ENCODE measurements at regions not wholly inside any gene's neighbourhood (a gene's known extent, or its start where the extent isn't known, plus 50 kb on each side); places are given as distances from the start of the nearest gene placed in this dataset.
"Not testable (repeated sequence)": the region's sequence is repeated elsewhere in the genome, so short reads cannot be mapped to it uniquely, and the experiment has no call there.

DNA sequence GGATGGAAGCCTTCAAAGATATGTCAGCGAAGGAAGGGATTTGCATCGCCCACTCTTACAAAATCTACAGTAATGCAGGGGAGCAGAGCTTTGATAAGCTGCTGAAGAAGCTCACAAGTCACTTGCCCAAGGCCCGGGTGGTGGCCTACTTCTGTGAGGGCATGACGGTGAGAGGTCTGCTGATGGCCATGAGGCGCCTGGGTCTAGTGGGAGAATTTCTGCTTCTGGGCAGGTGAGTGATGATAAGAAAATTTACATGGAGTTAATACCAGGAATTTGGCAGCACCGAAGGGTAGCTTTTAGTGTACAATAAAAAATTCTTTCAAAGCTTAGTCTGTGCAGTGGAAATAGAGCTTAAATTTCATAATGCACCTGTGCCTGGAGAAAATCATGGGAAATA, 168.3 kb upstream of the OR4C13 start:
- WGBS, 5 donors = 79 to 91% (median 84%) methylated on average over 3 to 4 of the region's 6 CpGs
- DNase-seq = not testable (repeated sequence)

DNA sequence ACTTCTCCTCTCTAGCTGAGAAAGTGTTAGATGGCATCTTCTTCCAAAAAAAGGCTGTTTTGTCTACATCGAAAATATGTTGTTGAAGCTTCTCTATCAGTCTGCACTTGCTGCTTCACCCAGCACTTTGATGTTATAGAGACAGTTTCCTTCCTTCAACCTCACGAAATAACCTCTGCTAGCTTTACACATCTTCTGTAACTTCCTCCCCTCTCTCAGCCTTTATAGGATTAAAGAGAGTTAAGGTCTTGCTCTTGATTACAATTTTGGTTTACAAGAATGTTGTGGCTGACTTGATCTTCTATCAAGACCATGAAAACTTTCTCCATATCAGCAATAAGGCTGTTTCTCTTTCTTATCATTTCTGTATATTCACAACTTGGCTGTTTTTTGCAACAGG, 162.4 kb upstream of the OR4C13 start:
- intact Hi-C loops (cut with DNase I; ENCODE audit: low total_unique reads); H3K27me3 ChIP-seq (replicated peaks in 1 of 7); DNase-seq; H3K4me1 ChIP-seq; H3K4me3 ChIP-seq; H3K36me3 ChIP-seq; H3K27ac ChIP-seq: not testable (repeated sequence)
- 41 to 72% (median 68%) methylated on average over 2 of the region's 2 CpGs for WGBS, 5 donors
- H3K9me3 ChIP-seq = peaks cover 0 to 17% (median 2%) of the 10 kb centered on the region in 8 donors

More for the DNA sequence above, 168.3 kb upstream of the OR4C13 start:
- H3K27ac ChIP-seq; H3K4me1 ChIP-seq; H3K36me3 ChIP-seq; H3K4me3 ChIP-seq; intact Hi-C loops (cut with DNase I; ENCODE audit: low total_unique reads); H3K27me3 ChIP-seq (replicated peaks in 1 of 7): not testable (repeated sequence)
- H3K9me3 ChIP-seq = peaks cover 0 to 11% (median 0%) of the 10 kb centered on the region in 8 donors

DNA sequence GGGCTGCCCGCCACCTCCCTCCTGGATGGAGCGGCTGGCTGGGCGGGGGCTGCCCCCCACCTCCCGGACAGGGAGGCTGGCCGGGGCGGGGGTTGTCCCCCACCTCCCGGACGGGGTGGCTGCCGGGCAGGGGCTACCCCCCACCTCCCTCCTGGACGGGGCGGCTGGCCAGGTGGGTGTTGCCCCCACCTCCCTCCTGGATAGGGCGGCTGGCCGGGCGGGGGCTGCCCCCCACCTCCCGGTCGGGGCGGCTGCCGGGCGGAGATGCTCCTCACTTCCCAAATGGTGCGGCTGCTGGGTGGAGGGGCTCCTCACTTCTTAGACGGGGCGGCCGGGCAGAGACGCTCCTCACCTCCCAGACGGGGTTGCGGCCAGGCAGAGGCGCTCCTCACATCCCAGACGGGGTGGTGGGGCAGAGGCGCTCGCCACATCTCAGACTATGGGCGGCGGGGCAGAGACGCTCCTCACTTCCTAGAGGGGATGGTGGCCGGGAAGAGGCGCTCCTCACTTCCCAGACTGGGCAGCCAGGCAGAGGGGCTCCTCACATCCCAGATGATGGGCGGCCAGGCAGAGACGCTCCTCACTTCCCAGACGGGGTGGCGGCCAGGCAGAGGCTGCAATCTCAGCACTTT, 153.9 kb upstream of the OR4C13 start:
- H3K36me3 ChIP-seq; H3K4me3 ChIP-seq; H3K4me1 ChIP-seq; intact Hi-C loops (cut with DNase I; ENCODE audit: low total_unique reads); H3K27me3 ChIP-seq (replicated peaks in 1 of 7); DNase-seq; H3K27ac ChIP-seq: not testable (repeated sequence)
- H3K9me3 ChIP-seq = peaks cover 0 to 16% (median 6%) of the 10 kb centered on the region in 8 donors
- 81 to 96% (median 90%) methylated on average over 22 to 36 of the region's 39 CpGs for WGBS, 5 donors

DNA sequence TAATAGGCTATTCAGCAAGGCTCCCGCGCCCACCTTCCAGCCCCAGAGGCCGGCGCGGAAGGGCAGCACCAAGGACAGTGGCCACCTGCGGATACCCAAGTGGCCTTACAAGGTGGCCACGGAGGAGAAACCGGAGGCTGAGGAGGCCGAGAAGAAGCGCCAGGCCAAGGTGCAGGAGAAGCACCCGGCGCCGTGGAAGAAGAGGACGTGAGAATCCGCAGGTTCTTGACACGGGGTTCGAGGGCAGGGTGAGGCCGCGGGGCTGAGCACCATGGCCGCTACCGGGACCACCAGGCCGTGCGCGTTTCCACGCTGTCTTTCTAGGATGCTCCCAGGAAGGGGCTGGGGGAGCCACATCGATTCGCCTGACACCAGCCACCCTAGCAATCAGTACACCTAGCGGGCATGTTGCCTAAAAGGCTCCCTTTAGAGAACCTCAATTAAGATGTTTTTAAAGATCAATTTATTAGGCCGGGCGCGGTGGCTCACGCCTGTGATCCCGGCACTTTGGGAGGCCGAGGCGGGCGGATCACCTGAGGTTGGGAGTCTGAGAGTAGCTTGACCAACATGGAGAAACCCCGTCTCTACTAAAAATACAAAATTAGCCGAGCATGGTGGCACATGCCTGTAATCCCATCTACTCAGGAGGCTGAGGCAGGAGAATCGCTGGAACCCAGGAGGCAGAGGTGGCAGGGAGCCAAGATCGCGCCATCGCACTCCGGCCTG, 134.3 kb upstream of the OR4C13 start:
- H3K36me3 ChIP-seq; intact Hi-C loops (cut with DNase I; ENCODE audit: low total_unique reads); DNase-seq; H3K4me1 ChIP-seq; H3K4me3 ChIP-seq; H3K27ac ChIP-seq; H3K27me3 ChIP-seq (replicated peaks in 1 of 7): not testable (repeated sequence)
- whole genome bisulfite sequencing, 5 donors = 88 to 93% (median 92%) methylated on average over 39 to 43 of the region's 43 CpGs
- H3K9me3 ChIP-seq = peaks cover 0 to 22% (median 10%) of the 10 kb centered on the region in 8 donors

DNA sequence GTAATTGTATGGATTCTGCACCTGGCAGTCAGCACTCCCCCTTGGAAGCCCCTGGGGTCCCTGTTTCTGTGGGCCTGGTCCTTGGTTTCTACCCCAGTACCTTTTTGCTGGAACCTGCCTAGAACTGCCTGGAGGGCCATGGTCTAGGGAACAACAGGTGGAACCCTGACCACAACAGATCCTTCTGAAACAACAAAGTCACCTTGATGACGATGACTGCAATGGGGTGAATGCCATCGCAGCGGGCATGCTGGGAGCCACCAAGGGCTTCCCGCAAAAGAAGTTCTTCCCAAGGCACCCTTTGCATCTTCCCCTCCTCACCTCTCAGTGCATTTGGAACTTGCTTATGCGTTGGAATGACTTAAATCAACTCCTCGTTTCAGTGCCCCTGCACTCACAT, 129.0 kb upstream of the OR4C13 start:
- H3K9me3 ChIP-seq; intact Hi-C loops (cut with DNase I; ENCODE audit: low total_unique reads): not testable (repeated sequence)
- WGBS, 5 donors = 69 to 86% (median 73%) methylated on average over 6 of the region's 6 CpGs

DNA sequence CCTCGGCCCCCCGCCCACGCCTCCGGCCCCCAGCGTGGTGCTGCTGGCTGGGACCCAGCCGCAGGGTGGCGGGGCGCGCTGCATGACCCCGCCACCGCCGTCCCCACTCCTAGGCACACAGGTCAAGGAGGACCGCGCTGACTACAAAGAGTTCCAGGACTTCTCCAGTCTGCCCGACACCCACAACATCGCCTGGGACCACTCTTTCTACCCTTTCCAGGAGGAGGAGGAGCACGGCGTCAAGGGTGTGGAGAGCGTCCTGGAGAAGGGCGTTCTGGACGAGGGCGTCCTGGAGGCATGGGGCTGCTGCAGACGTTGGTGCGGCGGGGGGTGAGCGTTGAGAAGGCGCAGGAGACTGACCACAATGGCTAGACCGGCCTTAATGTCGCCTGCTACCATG, 101.7 kb upstream of the OR4C13 start:
- WGBS, 5 donors = 86 to 95% (median 91%) methylated on average over 27 to 29 of the region's 29 CpGs
- H3K27me3 ChIP-seq (replicated peaks in 1 of 7); H3K36me3 ChIP-seq; H3K27ac ChIP-seq; intact Hi-C loops (cut with DNase I; ENCODE audit: low total_unique reads); H3K4me1 ChIP-seq; H3K4me3 ChIP-seq; DNase-seq: not testable (repeated sequence)
- H3K9me3 ChIP-seq = peaks cover 0 to 27% (median 14%) of the 10 kb centered on the region in 8 donors

More for the DNA sequence above, 129.0 kb upstream of the OR4C13 start:
- not testable (repeated sequence) for H3K27me3 ChIP-seq (replicated peaks in 1 of 7); DNase-seq; H3K4me3 ChIP-seq; H3K4me1 ChIP-seq; H3K27ac ChIP-seq; H3K36me3 ChIP-seq

DNA sequence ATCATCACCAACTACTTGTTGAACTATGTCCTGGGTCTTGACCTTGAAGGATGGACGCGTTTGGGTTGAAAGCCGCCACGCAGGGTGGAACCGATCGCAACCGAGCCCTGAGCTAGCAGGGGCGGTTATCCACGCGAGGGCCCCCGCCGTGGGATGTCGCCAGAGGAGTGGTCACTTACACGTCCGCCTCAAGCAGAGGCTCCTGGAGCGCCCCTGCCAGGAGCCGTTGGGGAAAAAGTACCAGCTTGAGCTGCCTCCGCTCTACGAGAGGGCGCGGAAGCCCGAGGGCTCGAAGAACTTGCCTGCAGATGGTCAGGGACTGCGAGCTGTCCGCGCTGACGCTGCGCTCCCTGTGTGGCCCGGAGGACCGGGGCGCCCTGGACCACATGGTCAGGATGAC, 100.7 kb upstream of the OR4C13 start:
- H3K9me3 ChIP-seq = peaks cover 0 to 27% (median 14%) of the 10 kb centered on the region in 8 donors
- 72 to 88% (median 77%) methylated on average over 29 to 31 of the region's 31 CpGs for WGBS, 5 donors
- no peaks in the 10 kb centered on the region for H3K4me1 ChIP-seq
- no peak for DNase-seq
- H3K4me3 ChIP-seq = no peak overlapping the region
- intact Hi-C loops (cut with DNase I; ENCODE audit: low total_unique reads) = no loop called here
- no peaks in the 10 kb centered on the region for H3K36me3 ChIP-seq
- no peaks in the 10 kb centered on the region for H3K27me3 ChIP-seq (replicated peaks in 1 of 7)
- TF ChIP-seq POLR2AphosphoS5 (IDR thresholded peaks at IDR 0.05) = no peak
- TF ChIP-seq, protein P1, sequence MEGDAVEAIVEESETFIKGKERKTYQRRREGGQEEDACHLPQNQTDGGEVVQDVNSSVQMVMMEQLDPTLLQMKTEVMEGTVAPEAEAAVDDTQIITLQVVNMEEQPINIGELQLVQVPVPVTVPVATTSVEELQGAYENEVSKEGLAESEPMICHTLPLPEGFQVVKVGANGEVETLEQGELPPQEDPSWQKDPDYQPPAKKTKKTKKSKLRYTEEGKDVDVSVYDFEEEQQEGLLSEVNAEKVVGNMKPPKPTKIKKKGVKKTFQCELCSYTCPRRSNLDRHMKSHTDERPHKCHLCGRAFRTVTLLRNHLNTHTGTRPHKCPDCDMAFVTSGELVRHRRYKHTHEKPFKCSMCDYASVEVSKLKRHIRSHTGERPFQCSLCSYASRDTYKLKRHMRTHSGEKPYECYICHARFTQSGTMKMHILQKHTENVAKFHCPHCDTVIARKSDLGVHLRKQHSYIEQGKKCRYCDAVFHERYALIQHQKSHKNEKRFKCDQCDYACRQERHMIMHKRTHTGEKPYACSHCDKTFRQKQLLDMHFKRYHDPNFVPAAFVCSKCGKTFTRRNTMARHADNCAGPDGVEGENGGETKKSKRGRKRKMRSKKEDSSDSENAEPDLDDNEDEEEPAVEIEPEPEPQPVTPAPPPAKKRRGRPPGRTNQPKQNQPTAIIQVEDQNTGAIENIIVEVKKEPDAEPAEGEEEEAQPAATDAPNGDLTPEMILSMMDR (IDR thresholded peaks at IDR 0.05 in 8 of 11, conservative IDR thresholded peaks at IDR 0.05 in 3 of 11) = no peak
- no peak for TF ChIP-seq POLR2A (IDR thresholded peaks at IDR 0.05)
- no peak overlapping the region for H3K27ac ChIP-seq

Measured in spleen (tissue), 11 donors.